B cell (primary cell): ENCODE measurements at regions not wholly inside any gene's neighbourhood (a gene's known extent, or its start where the extent isn't known, plus 50 kb on each side); places are given as distances from the start of the nearest gene placed in this dataset.

Experiments used
- ATAC-seq: fragments of 200-7000 bp; cut with Tn5 transposase; one replicate; pipeline ENCODE4 v1.10.0; 2021; ENCODE audit warnings: low read depth, mild to moderate bottlenecking, moderate number of reproducible peaks, moderate library complexity
- CTCF ChIA-PET: fragments of 350-600 bp; sonication (Branson Sonifier 250); formaldehyde crosslinking; loops from one replicate; lab custom pipeline; 2021; ENCODE audit warnings: antibody characterized with exemption, inconsistent platforms; lab: Charles Lee
- POLR2A ChIA-PET: fragments of 350-600 bp; sonication (Branson Sonifier 250); formaldehyde crosslinking; loops from one replicate; lab custom pipeline; 2021; ENCODE audit warnings: antibody characterized with exemption; lab: Charles Lee
- DNase-seq: peaks from one replicate; pipeline ENCODE4 v3.0.0; 2013
- H2AFZ ChIP-seq: 2 replicates; pipeline ENCODE4 v1.6.1; 2012; ENCODE audit warnings: mild to moderate bottlenecking, low read depth, low read length; ENCODE audit not compliant: insufficient read depth, poor library complexity, severe bottlenecking
- H3K27ac ChIP-seq, 2 donors: 1 replicate in 1 of 2; 2 replicates in 1 of 2; pipeline ENCODE4 v1.5.1; 2012 to 2013; ENCODE audit warnings: low read length in 2 of 2, mild to moderate bottlenecking in 2 of 2, moderate library complexity in 1 of 2
- H3K27me3 ChIP-seq, 4 experiments: fragments of 200-600 bp in 1 of 4; sonication (generic) in 1 of 4; replicated peaks in 1 of 4; 1 replicate in 2 of 4; 2 replicates in 2 of 4; pipeline versions ENCODE4 v1.6.1 to v1.7.0; 2013 to 2016; ENCODE audit warnings: low read length in 3 of 4, mild to moderate bottlenecking in 2 of 4, mixed read lengths in 1 of 4, moderate library complexity in 1 of 4; ENCODE audit not compliant: insufficient read depth in 4 of 4, control insufficient read depth in 3 of 4; ENCODE audit errors: control extremely low read depth in 1 of 4
- H3K36me3 ChIP-seq, 2 experiments: replicated peaks in 1 of 2; 1 replicate in 1 of 2; 2 replicates in 1 of 2; pipeline versions ENCODE4 v1.6.1 to v1.7.1; 2013; ENCODE audit warnings: low read length in 1 of 2; ENCODE audit not compliant: insufficient read depth in 2 of 2, control insufficient read depth in 1 of 2; ENCODE audit errors: control extremely low read depth in 1 of 2, extremely low read depth in 1 of 2
- H3K4me1 ChIP-seq, 2 donors: fragments of 200-600 bp in 1 of 2; sonication (generic) in 1 of 2; 1 replicate in 1 of 2; 2 replicates in 1 of 2; pipeline versions ENCODE4 v1.5.1 to v1.6.1; 2013 to 2017; ENCODE audit warnings: low read length in 2 of 2; ENCODE audit not compliant: control insufficient read depth in 2 of 2, insufficient read depth in 2 of 2
- H3K4me2 ChIP-seq: replicated peaks from 2 replicates; pipeline ENCODE3; 2012; ENCODE audit warnings: mild to moderate bottlenecking, low read depth, low read length; ENCODE audit not compliant: poor library complexity, severe bottlenecking
- H3K4me3 ChIP-seq, 5 experiments: fragments of 200-600 bp in 1 of 5; sonication (generic) in 1 of 5; 1 replicate in 3 of 5; 2 replicates in 2 of 5; pipeline versions ENCODE4 v1.5.1 to v1.7.0; 2011 to 2016; ENCODE audit warnings: low read length in 4 of 5, mild to moderate bottlenecking in 4 of 5, low read depth in 2 of 5, control low read depth in 1 of 5, moderate library complexity in 1 of 5; ENCODE audit not compliant: insufficient read depth in 1 of 5; ENCODE audit errors: control extremely low read depth in 1 of 5, extremely low read depth in 1 of 5
- H3K79me2 ChIP-seq: fragments of 200-600 bp; sonication (generic); one replicate; pipeline ENCODE4 v1.6.0; 2016; ENCODE audit warnings: low read length; ENCODE audit not compliant: control insufficient read depth, insufficient read depth
- H3K9ac ChIP-seq: fragments of 200-600 bp; sonication (generic); 2 replicates; pipeline ENCODE4 v1.6.1; 2017; ENCODE audit warnings: mild to moderate bottlenecking, low read length, moderate library complexity
- H3K9me3 ChIP-seq, 3 donors: one replicate each; pipeline versions ENCODE4 v1.6.1 to v1.7.1; 2013; ENCODE audit warnings: low read length in 2 of 3; ENCODE audit not compliant: control insufficient read depth in 2 of 3, insufficient read depth in 1 of 3; ENCODE audit errors: control extremely low read depth in 1 of 3
- H4K20me1 ChIP-seq: 2 replicates; pipeline ENCODE4 v1.6.0; 2012; ENCODE audit warnings: mild to moderate bottlenecking, low read length; ENCODE audit not compliant: insufficient read depth, control insufficient read depth, poor library complexity, severe bottlenecking
- H3K27ac Mint-ChIP-seq: one replicate; pipeline ENCODE4 v1.8.0; 2021; ENCODE audit warnings: mixed read lengths
- H3K27me3 Mint-ChIP-seq: one replicate; pipeline ENCODE4 v1.8.0; 2021; ENCODE audit warnings: mixed read lengths
- H3K4me1 Mint-ChIP-seq: one replicate; pipeline ENCODE4 v1.8.0; 2021; ENCODE audit warnings: mixed read lengths
- H3K4me3 Mint-ChIP-seq: one replicate; pipeline ENCODE4 v1.8.0; 2021; ENCODE audit warnings: mixed read lengths
- H3K9me3 Mint-ChIP-seq: one replicate; pipeline ENCODE4 v1.8.0; 2022; ENCODE audit warnings: mixed read lengths; ENCODE audit not compliant: insufficient read depth
- EZH2 ChIP-seq: IDR thresholded peaks from 2 replicates; pipeline ENCODE4 v1.6.1; 2012; ENCODE audit warnings: borderline replicate concordance, low read depth, mild to moderate bottlenecking, moderate library complexity, low read length; ENCODE audit not compliant: insufficient read depth, poor library complexity, severe bottlenecking
- WGBS: methylation state at CpG from one replicate; pipeline ENCODE4 v1.1.5; 2013; ENCODE audit warnings: missing lambda C conversion rate; ENCODE audit not compliant: insufficient coverage; 5-methylcytosine and 5-hydroxymethylcytosine counted together
- intact Hi-C: fragments of 100-400 bp; cut with micrococcal nuclease; formaldehyde crosslinking; loops from one replicate; pipeline ENCODE4 v1.10.0; 2022
- TF ChIP-seq, protein P1 (sequence below): fragments of 200-600 bp; IDR thresholded peaks from one replicate; pipeline ENCODE4 v1.8.0; 2022; ENCODE audit warnings: antibody characterized with exemption, mild to moderate bottlenecking

DNA sequence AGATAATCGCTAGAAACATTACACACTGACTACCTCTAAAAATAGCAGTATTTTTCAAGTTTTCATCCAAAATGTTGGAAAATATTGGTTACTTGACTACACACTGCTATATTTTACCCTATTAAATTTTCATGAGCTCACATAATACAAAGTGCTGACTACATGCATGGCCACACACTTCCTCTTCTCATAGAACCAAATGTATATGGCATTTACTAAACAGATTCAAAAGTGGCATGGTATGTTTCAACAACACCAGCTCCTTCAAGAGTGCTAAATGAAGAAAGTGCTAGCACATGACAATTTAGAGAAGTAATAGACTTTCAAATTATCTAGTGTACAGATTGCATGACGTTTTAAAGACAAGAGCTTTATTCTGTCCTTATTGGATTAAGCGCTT is 780.4 kb upstream of the SLITRK6 start:
- intact Hi-C loops: no loop called here
- no peak for ATAC-seq

DNA sequence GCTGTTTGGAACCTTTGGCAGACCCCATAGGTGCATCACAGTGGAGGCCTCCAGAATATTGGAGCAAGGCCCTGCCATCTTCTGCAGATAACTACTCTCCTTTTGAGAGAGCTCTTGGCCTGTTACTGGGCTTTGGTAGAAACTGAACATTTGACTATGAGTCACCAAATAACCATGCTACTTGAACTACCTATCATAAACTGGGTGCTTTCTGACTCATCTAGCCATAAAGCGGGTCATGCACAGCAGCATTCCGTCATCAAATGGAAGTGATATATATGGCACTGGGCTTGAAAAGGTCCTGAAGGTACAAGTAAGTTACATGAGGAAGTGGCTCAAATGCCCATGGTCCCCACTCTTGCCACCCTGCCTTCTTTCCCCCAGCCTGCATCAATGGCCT is 782.5 kb upstream of the SLITRK6 start:
- peaks cover 6% of the 10 kb centered on the region for H3K9me3 Mint-ChIP-seq
- H3K4me1 Mint-ChIP-seq: no peaks in the 10 kb centered on the region
- ChIA-PET CTCF (no interaction called here), POLR2A (no interaction called here)
- H2AFZ ChIP-seq: no peak overlapping the region
- no CpG with 5 or more reads among the region's 2 CpGs for WGBS
- ATAC-seq: no peak
- no peak overlapping the region for H3K4me3 ChIP-seq
- no peaks in the 10 kb centered on the region for H3K27me3 ChIP-seq
- no peak for DNase-seq
- H3K27me3 Mint-ChIP-seq: no peaks in the 10 kb centered on the region
- H3K9ac ChIP-seq: no peak overlapping the region
- intact Hi-C loops: no loop called here
- H3K4me1 ChIP-seq: no peaks in the 10 kb centered on the region
- H3K79me2 ChIP-seq: no peaks in the 10 kb centered on the region
- H3K36me3 ChIP-seq: no peaks in the 10 kb centered on the region
- H3K27ac Mint-ChIP-seq: no peak overlapping the region
- TF ChIP-seq, protein P1, sequence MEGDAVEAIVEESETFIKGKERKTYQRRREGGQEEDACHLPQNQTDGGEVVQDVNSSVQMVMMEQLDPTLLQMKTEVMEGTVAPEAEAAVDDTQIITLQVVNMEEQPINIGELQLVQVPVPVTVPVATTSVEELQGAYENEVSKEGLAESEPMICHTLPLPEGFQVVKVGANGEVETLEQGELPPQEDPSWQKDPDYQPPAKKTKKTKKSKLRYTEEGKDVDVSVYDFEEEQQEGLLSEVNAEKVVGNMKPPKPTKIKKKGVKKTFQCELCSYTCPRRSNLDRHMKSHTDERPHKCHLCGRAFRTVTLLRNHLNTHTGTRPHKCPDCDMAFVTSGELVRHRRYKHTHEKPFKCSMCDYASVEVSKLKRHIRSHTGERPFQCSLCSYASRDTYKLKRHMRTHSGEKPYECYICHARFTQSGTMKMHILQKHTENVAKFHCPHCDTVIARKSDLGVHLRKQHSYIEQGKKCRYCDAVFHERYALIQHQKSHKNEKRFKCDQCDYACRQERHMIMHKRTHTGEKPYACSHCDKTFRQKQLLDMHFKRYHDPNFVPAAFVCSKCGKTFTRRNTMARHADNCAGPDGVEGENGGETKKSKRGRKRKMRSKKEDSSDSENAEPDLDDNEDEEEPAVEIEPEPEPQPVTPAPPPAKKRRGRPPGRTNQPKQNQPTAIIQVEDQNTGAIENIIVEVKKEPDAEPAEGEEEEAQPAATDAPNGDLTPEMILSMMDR: no peak
- no peak for TF ChIP-seq EZH2
- no peaks in the 10 kb centered on the region for H4K20me1 ChIP-seq
- peaks cover 0 to 6% (median 0%) of the 10 kb centered on the region in 3 donors for H3K9me3 ChIP-seq
- no peak overlapping the region for H3K4me3 Mint-ChIP-seq
- no peak overlapping the region for H3K27ac ChIP-seq
- H3K4me2 ChIP-seq: no peak overlapping the region

More for the DNA sequence above, 780.4 kb upstream of the SLITRK6 start:
- WGBS: 100% methylated on average over 1 of the region's 3 CpGs
- TF ChIP-seq, protein P1: no peak
- no peak for TF ChIP-seq EZH2
- H4K20me1 ChIP-seq: no peaks in the 10 kb centered on the region
- H3K9me3 ChIP-seq: no peaks in the 10 kb centered on the region
- POLR2A ChIA-PET: no interaction called here
- no peaks in the 10 kb centered on the region for H3K27me3 ChIP-seq
- Mint-ChIP-seq H3K27ac (no peak overlapping the region), H3K4me1 (no peaks in the 10 kb centered on the region), H3K27me3 (no peaks in the 10 kb centered on the region), H3K9me3 (peaks cover 6% of the 10 kb centered on the region), H3K4me3 (no peak overlapping the region)
- no peak overlapping the region for H3K9ac ChIP-seq
- no peak overlapping the region for H2AFZ ChIP-seq
- no peaks in the 10 kb centered on the region for H3K79me2 ChIP-seq
- DNase-seq: no peak
- no peak overlapping the region for H3K27ac ChIP-seq
- H3K4me2 ChIP-seq: no peak overlapping the region
- H3K4me1 ChIP-seq: no peaks in the 10 kb centered on the region
- H3K4me3 ChIP-seq: no peak overlapping the region
- CTCF ChIA-PET: no interaction called here
- no peaks in the 10 kb centered on the region for H3K36me3 ChIP-seq
